HG02623 (cell line): ENCODE measurements at regions not wholly inside any gene's neighbourhood (a gene's known extent, or its start where the extent isn't known, plus 50 kb on each side); places are given as distances from the start of the nearest gene placed in this dataset.
"Not testable (repeated sequence)": the region's sequence is repeated elsewhere in the genome, so short reads cannot be mapped to it uniquely, and the experiment has no call there.

Experiments
- ATAC-seq: cut with Tn5 transposase; IDR thresholded peaks from one replicate; pipeline ENCODE4 v1.9.1; 2021; ENCODE audit warnings: moderate library complexity; ENCODE audit not compliant: unreplicated experiment

DNA sequence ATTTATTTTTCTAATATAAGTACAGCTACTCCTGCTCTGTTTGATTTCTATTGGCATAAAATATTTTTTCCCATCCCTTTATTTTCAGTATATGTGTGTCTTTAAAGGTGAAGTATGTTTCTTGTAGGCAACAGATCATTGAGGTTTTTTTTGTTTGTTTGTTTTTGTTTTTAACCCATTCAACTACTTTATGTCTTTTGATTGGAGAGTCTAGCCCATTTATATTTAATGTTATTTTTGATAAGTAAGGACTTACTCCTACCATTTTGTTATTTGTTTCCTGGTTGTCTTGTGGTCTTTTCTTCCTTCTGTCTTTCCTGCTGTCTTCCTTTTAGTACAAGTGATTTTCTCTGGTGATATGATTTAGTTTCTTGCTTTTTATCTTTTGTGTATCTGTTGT, 285.1 kb upstream of the PROX1 start:
- no peak for ATAC-seq

DNA sequence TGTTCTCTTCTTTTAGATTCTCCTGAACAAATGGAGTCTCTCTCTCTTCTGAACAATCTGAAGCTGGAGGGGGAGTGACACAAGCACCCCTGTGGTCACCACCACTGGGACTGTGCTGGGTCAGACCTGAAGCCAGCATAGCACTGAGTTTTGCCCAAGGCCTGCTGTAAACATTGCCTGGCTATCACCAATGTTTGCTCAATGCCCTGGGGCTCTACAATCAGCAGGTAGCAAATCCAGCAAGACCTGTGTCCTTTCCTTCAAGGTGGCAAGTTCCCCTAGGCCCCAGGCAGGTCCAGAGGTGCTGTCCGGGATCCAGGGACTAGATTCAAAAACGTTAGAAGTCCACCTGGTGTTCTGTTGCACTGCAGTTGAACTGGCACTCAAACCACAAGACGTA, 282.8 kb upstream of the PROX1 start:
- no peak for ATAC-seq

DNA sequence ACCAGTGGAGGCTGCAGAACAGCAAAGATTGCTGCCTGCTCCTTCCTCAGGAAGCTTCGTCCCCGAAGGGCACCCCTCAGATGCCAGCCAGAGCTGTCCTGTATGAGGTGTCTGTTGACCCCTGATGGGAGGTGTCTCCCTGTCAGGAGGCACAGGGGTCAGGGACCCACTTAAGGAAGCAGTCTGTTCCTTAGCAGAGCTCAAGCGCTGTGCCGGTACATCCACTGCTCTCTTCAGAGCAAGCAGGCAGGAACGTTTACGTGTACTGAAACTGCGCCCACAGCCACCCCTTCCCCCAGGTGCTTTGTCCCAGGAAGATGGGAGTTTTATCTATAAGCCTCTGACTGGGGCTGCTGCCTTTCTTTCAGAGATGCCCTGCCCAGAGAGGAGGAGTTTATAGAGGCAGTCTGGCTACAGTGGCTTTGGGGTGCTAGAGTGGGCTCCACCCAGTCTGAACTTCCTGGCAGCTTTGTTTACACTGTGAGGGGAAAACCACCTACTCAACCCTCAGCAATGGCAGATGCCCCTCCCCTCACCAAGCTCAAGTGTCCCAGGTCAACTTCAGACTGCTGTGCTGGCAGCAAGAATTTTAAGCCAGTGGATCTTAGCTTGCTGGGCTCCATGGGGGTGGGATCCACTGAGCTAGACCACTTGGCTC, 275.8 kb upstream of the PROX1 start:
- not testable (repeated sequence) for ATAC-seq

DNA sequence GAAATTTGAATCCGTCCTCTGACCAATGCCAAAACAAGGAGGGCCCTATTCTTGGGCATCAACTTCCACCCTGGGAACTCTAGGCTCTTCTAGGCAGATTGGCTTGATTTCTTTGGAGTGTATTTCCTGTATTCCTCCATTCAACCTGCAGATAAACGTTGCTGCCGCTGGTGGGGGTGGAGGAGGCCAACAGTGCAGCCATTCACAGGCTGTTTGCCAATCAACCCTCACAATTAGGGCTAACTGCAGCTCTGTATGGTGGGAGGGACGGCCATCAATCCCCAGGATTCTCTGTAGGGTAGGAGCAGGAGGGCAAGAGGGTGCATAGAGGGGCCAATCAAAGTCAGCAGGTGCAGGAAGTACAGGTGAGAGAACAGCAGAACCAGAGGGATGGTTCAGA, 273.1 kb upstream of the PROX1 start:
- ATAC-seq, result no peak

DNA sequence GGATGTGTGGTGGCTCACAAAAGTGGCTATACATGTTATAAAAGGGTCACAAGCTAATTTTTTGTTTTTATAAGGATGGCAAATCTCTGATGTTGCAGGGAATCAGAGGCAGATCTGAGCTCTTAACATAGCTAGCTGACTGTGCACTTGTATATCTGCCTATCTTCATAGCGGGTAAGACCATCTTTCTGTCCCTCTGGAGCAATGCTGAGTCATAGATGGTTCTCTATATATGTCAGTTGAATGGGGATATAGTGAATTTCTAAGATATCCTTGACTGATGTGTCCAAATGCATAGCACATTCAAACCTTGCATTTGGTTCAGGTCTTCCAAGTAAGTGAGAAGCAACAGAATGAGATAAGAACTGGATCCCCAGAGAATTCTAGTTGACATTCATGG, 272.6 kb upstream of the PROX1 start:
- ATAC-seq, result no peak

DNA sequence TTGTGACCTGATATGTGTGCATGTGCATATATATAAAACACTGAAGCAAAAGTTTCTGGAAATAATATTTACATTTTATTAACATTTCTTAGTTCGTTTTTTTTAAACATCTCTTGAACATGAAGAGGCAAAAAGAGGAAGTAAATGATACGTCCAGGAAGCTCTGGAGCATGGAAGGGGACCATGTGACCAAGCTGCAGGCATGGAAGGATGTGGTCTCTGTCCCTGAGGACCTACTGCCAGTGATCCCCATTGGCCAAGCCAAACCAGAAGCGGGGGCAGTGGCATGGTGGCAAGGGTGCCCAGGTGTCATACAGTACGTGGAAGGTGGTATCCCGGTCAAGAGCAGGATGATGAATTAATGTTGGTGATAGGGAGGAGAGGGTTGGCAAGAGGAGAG, 268.3 kb upstream of the PROX1 start:
- no peak for ATAC-seq

DNA sequence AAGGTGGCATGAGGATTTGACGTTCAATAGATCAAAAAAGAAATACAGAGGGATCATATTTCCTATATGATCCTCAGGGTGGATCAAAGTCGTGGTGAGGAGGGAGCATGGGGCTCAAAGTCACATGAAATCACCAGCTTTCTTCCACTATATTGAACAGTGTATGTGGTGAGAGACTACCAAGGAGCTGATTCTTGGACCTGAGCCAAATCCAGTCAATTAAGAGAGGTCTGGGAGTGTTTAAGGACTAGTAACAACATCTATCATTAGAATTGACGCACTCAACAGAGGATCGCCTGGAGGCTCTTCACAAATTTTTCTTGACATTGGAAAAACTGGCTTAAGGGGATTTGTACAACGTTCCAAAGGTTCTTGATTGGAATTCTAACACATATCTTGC, 267.7 kb upstream of the PROX1 start:
- no peak for ATAC-seq

DNA sequence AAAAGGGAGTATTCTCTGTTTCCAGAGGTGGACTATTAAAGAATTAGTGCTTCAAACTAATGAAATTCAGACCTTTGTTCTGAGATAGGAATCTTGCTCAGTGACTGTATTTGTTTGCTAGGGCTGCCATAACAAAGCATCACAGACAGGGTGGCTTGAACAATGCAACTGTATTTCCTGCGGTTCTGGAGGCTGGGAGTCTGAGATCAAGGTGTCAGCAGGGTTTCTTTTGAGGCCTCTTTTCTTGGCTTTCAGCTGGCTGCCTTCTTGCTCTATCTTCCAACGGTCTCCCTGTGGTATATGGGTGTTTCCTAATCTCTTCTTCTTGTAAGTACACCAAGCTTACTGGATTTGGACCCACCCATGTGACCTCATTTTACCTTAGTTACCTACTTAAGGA, 264.6 kb upstream of the PROX1 start:
- no peak for ATAC-seq

DNA sequence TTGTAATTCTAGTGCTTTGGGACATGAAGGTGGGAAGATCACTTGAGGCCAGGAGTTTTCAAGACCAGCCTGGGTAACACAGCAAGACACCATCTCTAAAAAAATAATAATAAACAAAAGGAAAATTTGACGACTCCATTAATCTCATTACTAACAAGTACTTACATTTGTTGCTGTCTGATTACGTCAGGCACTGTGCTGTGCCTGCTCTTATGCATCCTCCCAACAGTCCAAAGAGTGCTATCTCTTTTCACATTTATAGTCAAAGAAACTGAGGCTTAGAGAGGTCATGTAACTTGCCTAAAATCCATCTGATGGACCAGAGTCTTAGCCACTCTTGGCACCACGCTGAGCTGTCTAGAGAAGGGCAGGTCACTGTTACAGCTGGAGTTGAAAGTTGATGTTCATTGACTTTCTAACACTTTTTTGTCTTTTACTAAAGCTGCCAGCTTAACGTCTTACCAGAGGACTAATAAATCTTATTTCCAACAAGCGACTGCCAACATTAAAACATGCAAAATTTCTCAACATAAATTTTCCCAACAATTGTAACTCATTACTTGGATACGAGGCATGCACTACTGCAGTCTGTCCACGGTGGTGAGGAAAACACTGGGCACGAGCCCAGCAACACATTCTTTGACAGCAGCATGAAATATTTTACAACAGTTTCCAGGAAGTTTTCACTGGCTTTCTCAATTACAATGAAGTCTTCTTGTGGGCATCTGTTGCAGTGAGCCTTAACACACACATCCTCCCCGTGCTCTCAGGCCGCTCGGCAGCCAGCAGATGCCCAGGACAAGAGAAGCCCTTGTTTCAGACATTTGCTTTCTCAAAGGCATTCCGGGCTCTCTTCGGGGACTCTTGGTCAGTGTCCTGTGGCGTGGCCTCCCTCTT, 262.9 kb upstream of the PROX1 start:
- no peak for ATAC-seq

DNA sequence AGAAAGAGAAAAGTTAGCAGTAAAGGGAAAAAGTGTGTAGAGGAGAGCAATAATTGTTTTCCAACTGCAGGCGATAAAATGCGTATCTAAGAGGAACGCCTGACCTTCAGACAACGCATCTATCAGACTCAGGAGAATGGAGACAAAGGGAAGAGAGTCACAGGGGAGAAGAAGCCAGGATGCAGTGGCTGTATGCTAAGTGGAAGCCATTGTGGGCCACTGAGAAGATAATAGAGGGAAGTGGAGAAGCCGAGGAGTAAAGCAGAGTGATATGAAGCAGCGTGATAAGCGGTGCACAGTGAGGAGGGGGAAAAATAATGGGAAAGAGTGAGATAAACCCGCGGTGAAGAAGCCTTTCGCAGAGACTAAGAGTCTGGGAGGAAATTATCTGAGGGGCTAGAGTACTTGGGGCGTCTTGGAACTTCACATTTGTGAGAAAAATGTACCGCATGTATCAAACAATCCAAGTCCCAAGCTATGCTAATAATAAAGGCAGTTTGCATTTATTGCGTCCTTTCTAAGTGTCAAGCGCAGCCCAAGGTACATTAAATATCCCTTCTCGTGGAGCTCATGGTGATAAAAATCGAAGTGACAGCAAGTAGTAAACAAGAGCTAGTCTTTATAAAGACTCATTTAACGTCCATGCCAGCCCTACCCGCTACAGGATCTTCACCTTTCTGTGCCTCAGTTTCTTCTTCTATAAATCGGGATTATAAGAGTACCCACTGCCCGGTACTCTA, 259.8 kb upstream of the PROX1 start:
- ATAC-seq, result no peak

DNA sequence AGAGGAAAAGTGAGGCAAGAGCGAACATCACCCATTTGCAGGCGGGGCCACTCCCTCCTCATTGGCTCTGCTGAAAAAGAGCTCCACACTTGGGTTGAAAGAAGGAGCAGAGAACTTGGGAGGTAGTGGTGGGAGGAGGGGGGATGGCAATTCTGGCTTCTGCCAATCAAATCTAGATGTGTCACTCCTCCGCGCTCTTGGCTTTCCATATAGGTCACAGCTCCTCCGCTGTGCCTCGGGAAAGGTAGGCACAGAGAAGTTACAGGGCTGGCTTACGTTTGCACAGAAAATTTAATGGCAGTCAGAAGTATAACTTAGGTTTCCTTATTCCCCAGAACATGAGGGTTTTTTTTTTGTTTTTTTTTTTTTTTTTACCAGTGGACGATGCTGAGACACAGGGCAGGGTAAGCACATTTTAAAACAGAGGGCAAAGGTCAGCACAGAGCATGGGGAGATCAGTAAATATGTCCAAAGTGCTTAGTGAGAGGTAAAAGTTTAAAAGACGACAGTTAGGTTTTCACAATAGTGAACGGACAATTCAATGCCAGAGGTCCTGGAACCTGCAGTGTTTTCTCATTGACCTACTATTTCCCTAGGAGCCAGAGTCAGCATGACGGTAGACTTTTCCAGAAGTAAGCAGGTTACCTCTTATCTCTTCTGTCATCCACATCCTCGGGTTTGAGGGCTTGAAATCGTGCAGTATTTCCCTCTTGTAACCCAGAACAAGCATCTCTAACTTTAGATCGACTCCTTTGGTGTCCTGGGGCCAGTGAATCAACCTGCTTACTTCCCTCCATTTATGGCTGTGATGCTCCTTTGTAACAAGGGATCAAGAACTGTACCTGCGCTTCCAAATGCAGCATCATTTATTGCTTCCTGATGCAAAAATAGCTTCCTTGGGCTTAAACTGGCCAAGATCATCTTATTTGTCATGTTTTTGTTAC, 258.9 kb upstream of the PROX1 start:
- ATAC-seq, result no peak

DNA sequence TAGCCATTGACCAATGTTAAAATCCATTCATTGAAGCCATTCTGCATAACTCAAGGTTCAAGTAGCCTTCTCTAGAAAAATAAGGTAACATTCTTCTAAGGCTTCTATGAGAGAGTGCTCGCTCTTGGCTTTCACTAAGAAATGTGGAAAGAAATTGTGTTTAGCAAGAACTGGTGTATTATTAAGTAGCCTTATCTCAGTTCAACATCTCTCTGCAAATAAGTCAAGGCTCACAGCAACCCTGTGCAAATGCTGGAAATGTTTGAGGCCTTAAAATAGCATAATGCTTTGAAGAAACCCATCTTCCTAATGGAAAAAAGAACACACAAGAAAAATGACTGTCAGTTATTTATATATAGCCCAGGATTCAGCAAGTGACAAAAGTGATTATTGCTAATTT, 254.1 kb upstream of the PROX1 start:
- ATAC-seq, result no peak

DNA sequence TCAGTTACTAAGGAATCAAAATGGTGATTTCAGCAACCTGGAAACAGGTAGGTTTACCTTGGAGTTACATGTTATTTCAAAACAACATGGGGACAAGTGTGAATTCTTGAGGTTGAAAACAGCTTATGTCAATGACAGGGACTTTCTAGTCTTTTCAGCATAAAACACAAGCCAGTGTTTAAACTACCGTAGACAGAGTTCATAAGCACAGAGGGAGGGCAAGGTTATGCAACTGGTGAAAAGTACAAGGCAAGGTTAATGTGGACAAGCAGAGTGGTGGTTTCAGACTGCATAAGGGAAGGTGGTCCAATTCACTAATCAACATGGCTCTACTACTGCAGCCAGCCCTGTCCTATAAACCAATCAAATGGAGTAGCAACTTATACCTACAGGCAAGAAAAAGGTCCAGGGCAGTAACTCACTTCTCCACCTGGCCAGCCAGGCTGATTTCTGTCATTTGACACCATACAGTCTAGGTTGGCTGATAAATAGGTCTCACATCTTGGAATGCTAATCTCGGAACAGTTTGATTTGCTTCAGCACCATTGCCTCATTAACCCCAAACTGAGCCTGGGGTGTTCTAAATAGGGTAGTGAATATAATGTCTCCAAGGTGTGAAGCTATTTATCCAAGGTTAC, 250.3 kb upstream of the PROX1 start:
- ATAC-seq, result no peak

DNA sequence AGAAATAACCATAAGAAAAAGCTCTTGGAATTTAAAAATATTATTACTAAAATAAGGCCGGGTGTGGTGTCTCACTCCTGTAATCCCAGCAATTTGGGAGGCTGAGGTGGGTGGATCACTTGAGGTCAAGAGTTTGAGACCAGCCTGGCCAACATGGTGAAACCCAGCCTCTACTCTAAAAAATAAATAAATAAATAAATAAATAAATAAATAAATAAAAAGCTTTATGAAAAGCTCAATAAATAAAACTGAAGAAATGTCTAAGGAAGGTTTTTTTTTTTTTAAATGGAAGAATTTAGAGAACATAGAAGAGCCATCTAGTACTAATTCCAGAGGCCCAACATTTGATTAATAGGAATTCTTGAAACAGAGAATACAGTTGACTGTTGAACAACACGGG, 249.1 kb upstream of the PROX1 start:
- ATAC-seq, result no peak

DNA sequence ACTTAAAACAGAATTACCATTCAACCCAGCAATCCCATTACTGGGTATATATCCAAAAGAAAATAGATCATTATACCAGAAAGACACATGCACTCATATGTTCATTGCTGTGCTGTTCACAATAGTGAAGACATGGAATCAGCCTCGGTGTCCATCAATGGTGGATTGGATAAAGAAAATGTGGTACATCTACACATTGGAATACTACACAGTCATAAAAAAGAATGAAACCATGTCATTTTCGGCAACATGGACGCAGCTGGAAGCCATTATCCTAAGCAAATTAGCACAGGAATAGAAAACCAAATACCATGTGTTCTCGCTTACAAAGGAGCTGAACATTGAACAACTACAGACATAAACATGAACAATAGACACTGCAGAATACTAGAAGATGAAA, 244.8 kb upstream of the PROX1 start:
- no peak for ATAC-seq

DNA sequence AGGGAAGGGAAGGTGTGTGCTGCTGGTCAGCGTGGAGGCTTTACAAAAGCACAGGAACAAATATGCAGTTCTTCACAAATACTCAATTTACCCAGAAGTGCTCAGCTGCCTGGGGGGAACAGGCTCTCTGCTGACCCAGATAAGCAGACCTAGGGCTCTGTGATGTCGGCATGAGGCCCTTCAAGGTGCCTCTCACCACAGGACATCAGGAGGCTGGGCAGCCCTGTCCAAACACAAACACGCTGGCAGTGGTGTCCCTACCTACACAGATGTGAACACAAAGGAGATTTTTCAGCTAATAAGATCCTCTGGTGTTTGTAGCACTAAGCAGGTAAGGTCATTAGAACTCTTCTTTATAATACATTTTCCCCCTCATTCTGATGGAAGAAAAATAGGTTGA, 243.0 kb upstream of the PROX1 start:
- no peak for ATAC-seq

DNA sequence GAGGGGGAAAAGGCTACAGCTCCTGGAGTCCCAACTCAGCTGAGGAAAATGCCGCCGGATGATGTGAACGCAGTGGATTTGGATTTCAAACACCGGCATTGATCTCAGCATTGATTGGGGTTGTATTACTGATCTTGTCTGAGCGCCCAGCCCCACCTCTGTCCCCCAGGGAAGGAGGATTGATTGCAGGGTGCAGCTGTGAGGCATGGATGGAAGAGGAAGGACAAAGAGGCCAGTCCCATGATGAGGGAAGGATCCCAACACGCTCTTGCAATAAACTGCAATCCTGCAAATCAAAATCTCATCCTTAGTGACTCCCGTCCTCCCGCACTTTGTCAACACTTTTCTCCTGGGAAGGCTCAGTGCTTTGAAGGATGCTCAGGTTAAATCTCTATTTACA, 242.3 kb upstream of the PROX1 start:
- ATAC-seq, result no peak

DNA sequence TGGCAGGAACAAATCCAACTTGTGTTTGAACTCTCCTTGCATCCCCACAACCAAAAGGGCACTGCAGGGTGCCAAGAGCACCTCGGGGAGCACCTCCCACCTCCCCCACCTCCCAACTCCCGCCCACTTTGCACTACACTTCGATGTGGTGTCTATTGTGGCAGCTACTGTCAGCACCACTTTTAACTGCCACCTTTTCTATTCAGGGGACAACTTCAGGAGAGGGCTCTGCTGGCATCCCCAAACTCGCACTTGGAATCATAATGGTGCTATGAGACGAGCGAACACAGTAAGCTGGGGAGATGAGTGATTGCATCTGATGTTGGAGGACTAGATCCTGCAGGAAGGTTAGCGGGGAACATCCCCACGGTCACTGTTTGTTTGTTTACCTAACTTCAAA, 238.2 kb upstream of the PROX1 start:
- ATAC-seq, result no peak

DNA sequence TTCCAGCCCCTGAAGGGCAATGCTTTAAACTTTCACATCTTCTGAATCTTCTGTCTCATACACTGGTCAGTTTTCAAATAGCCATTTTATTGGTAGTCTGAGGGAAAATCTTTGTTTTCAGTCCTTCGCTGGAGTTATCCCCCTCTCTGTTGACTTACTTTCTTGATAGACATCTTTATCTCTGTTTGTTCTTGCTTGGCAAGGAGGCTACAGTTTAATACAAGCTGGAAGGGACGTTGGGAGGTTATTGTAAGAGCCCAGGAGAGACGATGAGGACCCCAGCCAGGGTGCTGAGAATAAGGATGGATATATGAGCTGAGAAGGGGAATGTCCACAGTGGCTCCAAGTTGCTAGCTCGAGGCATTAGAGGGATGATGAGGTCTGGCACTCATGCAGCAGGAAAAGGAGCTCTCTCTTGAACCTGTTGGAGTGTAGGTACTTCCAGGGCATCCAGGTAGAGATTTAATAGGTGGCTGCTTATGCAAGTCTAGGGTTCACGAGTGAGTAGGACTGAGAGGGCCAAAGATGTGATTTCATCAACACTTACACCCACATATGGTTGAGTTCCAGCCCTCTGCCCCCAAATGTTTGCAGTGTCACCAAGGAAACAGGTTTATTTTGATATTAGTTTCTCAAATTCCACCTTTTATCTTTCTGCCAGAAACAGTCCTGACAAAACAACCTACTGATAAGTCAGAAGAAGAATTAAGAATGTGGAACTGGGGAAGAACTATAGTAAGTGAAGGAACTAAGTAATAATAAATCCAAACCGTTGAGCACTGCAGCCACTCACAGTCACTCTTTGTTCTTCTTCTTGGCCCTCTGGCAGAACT, 237.3 kb upstream of the PROX1 start:
- no peak for ATAC-seq

DNA sequence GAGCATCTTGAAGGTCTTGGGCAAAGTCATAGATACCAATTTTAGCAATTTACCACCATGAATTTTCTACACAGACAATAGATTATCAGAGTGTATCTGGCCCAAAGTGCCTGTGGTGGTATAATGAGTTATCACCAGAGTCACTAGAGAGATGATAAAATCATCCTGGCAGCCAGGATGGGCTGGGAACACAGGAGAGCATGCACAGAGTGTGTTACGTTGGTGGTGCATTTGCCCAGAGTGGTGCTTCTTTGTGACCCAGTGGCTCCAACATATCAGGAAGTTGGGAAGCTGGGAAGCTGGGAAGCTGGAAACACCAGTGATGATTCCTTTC, 236.7 kb upstream of the PROX1 start:
- ATAC-seq, result no peak
